Kidney epithelial cell (primary cell): ENCODE measurements at regions not wholly inside any gene's neighbourhood (a gene's known extent, or its start where the extent isn't known, plus 50 kb on each side); places are given as distances from the start of the nearest gene placed in this dataset.

Source experiments
- DNase-seq: peaks from one replicate; pipeline ENCODE4 v3.0.0-alpha.2; 2010; ENCODE audit warnings: low read depth
- H3K27me3 ChIP-seq: 2 replicates; pipeline ENCODE4 v1.6.0; 2011; ENCODE audit warnings: low read length; ENCODE audit not compliant: control insufficient read depth, insufficient read depth
- H3K36me3 ChIP-seq: 2 replicates; pipeline ENCODE4 v1.5.1; 2011; ENCODE audit warnings: low read length; ENCODE audit not compliant: control insufficient read depth, insufficient read depth
- H3K4me3 ChIP-seq: 2 replicates; pipeline ENCODE4 v1.5.1; 2011; ENCODE audit warnings: low read depth, mild to moderate bottlenecking, control low read depth, low read length
- TF ChIP-seq, protein P1 (sequence below): IDR thresholded peaks from 2 replicates; pipeline ENCODE4 v1.5.1; 2011; ENCODE audit warnings: mild to moderate bottlenecking, moderate library complexity, low read length, control low read depth, inconsistent platforms; ENCODE audit not compliant: insufficient read depth, poor library complexity, severe bottlenecking

DNA sequence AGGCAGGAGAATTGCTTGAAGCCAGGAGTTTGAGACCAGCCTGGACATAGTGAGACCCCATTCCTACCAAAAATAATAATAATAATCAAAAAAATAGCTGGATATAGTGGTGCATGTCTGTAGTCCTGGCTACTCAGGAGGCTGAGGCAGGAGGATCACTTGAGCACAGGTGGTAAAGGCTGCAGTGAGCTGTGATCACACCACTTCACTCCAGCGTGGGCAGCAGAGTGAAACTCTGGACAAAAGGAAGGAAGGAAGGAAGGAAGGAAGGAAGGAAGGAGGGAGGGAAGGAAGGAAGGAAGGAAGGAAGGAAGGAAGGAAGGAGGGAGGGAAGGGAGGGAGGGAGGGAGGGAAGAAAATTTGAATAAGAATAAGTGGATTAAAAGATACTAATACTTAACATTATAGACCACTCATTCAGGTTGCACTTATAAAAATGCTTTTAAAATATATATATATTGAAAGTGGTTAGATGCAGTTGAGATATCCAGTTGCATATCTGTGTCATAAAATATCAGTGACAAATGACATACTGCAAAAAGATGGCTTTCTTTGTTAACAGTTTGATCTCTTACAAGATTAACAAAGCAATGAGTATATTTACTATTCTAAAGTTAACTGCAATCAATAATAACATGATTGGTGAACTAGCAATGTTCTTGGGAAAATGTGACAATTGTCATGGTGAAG is 702.4 kb downstream of the CPS1 start:
- DNase-seq = no peak
- no peaks in the 10 kb centered on the region for H3K36me3 ChIP-seq
- H3K27me3 ChIP-seq = no peaks in the 10 kb centered on the region

DNA sequence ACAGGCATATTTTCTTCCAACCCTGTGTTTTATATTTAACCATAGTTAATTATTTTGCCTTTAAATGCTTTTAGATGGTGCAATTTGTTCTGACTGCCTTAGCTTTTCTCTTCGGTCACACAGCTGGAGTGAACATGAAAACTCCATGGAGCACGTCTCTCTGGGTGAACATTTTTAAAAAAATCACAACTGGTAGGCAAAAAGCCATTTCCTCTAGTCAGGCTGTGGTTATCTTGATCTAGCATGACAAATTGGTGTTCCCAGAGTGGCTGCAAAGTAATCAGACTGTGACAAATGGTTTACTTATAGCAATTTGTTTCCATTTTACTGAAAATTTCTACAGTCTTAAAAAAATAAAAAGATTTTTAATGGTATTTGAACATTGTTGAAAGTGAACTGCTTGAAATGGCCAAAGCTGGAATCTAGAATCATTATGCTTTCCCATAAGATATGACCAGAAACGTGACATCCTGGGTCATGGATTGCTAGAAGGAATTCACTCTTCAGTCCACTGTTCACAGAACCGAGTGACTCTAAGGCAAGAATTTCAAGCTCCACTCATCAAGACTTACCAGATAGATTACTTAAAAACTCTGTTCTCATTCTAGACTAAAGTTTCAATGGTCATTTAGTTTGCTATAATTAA is 703.6 kb downstream of the CPS1 start:
- Histone ChIP-seq H3K4me3 (no peak overlapping the region), H3K27me3 (no peaks in the 10 kb centered on the region), H3K36me3 (no peaks in the 10 kb centered on the region)
- DNase-seq = no peak
- TF ChIP-seq, protein P1, sequence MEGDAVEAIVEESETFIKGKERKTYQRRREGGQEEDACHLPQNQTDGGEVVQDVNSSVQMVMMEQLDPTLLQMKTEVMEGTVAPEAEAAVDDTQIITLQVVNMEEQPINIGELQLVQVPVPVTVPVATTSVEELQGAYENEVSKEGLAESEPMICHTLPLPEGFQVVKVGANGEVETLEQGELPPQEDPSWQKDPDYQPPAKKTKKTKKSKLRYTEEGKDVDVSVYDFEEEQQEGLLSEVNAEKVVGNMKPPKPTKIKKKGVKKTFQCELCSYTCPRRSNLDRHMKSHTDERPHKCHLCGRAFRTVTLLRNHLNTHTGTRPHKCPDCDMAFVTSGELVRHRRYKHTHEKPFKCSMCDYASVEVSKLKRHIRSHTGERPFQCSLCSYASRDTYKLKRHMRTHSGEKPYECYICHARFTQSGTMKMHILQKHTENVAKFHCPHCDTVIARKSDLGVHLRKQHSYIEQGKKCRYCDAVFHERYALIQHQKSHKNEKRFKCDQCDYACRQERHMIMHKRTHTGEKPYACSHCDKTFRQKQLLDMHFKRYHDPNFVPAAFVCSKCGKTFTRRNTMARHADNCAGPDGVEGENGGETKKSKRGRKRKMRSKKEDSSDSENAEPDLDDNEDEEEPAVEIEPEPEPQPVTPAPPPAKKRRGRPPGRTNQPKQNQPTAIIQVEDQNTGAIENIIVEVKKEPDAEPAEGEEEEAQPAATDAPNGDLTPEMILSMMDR = no peak

More for the DNA sequence above, 702.4 kb downstream of the CPS1 start:
- TF ChIP-seq, protein P1 = no peak
- H3K4me3 ChIP-seq = no peak overlapping the region

DNA sequence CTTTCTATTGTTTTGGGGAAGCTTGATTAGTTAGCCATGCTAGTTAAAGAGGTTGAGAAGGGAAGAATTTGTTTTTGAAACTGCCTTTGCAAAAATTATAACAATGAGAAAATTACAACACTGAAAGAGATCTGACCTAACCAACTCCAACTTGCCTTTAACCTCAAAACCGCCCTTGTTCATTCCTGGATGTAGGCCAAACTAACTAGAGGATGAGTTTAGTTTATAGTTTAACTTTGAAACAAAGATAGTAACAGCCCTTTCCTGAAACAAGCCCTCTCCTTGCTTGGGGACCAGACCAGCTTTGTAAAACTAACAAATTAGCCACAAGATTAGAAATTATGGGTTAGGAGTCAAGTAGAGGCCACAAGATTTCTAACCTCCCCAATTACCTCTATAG is 713.9 kb downstream of the CPS1 start:
- no peak overlapping the region for H3K4me3 ChIP-seq
- TF ChIP-seq, protein P1 = no peak
- no peak for DNase-seq
- no peaks in the 10 kb centered on the region for H3K27me3 ChIP-seq
- no peaks in the 10 kb centered on the region for H3K36me3 ChIP-seq

DNA sequence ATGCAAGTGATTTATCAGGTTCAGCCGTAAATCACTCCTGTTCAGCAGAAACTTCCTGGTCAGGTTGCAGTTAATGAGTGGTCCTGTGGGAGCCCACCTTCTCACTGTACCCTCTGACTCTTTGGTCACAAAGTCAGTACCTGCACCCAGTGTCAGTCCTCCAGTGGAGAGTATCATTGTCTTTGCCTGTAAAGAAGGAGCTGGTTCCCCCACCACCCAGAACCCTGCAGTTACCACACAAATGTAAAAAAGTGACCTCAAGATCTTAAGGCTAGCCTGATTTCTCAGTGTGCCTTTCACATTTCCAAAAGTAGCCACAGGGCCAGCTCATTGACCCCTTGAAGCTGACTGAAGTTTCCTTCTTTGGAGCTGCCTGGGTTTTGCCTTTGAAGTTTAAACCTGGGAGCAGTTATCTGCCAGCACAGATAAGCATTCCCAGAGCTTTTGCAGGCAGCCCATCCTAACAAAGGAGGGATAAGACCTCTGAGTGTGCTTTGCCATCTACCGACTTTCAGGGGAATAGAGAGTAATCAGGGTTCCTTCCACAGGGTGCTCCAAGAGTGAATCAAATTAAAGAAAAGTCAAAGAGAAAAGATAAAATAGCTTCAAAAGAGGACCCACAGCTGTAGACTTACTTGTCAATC is 725.2 kb downstream of the CPS1 start:
- DNase-seq = no peak
- Histone ChIP-seq H3K4me3 (no peak overlapping the region), H3K27me3 (no peaks in the 10 kb centered on the region), H3K36me3 (no peaks in the 10 kb centered on the region)
- TF ChIP-seq, protein P1 = no peak

DNA sequence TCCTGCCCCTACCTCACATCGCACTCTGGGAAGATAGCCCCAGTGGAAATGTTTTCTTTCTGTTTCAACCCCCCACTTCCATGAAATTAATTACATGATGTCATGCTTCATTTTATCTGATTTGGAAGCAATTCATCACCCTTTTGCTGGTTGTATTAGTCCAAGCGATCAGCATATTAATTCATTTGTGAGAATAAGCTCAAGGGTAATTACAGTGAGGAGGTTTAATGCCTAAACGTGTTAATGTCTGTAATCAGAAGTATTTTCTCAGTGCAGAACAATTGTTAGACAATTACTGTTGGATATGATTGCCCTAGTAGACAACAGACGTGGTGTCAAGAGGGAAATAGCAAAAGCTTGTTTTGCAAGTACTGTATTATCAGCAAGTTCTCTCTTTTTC is 746.3 kb downstream of the CPS1 start:
- Histone ChIP-seq H3K4me3 (no peak overlapping the region), H3K27me3 (no peaks in the 10 kb centered on the region), H3K36me3 (no peaks in the 10 kb centered on the region)
- TF ChIP-seq, protein P1 = no peak
- no peak for DNase-seq

DNA sequence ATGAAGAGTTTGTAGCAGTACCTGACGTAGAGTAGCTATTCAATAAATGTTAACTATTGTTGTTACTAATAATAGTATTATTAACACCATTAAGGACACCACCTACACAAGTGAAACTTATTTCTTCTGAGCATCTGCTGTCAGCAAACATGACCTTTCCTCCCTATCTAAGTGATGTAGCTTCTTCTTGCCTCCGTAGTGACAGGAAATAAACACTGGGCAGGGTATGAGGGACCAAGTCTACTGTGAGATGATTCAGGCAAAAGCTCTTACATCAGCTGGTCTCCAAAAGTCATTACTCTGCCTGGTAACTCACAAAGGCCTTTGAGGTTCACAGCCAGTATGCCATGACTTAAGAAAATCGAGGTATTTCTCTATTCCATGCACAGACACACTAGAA is 750.5 kb downstream of the CPS1 start:
- no peak for DNase-seq
- Histone ChIP-seq H3K27me3 (no peaks in the 10 kb centered on the region), H3K4me3 (no peak overlapping the region), H3K36me3 (no peaks in the 10 kb centered on the region)
- TF ChIP-seq, protein P1 = no peak
